ENCODE measurements at regions not wholly inside any gene's neighbourhood (a gene's known extent, or its start where the extent isn't known, plus 50 kb on each side); places are given as distances from the start of the nearest gene placed in this dataset.
"Not testable (repeated sequence)": the region's sequence is repeated elsewhere in the genome, so short reads cannot be mapped to it uniquely, and the experiment has no call there.

GRCh38 chr1:4210043-4210442 lies 310.0 kb upstream of the C1orf174 start:
- DNase-seq (ENCODE audit: low read depth in 2 of 3, low spot score in 2 of 3), result no peak

- no peak for DNase-seq (ENCODE audit: low read depth in 2 of 3, low spot score in 2 of 3)
These were observed 312.7 kb upstream of the C1orf174 start for GRCh38 chr1:4212796-4213195.

- DNase-seq (ENCODE audit: low read depth in 2 of 3, low spot score in 2 of 3), result no peak
These were observed 313.4 kb upstream of the C1orf174 start for GRCh38 chr1:4213366-4213973.

GRCh38 chr1:4214826-4215225 lies 314.8 kb upstream of the C1orf174 start:
- no peak for DNase-seq (ENCODE audit: low read depth in 2 of 3, low spot score in 2 of 3)

GRCh38 chr1:4215391-4215790 lies 315.3 kb upstream of the C1orf174 start:
- no peak for DNase-seq (ENCODE audit: low read depth in 2 of 3, low spot score in 2 of 3)

GRCh38 chr1:4216231-4216630 lies 316.2 kb upstream of the C1orf174 start:
- no peak for DNase-seq (ENCODE audit: low read depth in 2 of 3, low spot score in 2 of 3)

GRCh38 chr1:4218619-4219018 lies 318.5 kb upstream of the C1orf174 start:
- no peak for DNase-seq (ENCODE audit: low read depth in 2 of 3, low spot score in 2 of 3)

GRCh38 chr1:4219111-4219510 lies 319.0 kb upstream of the C1orf174 start:
- DNase-seq (ENCODE audit: low read depth in 2 of 3, low spot score in 2 of 3), result no peak

- no peak for DNase-seq (ENCODE audit: low read depth in 2 of 3, low spot score in 2 of 3)
These were observed 319.8 kb upstream of the C1orf174 start for GRCh38 chr1:4219826-4220225.

- DNase-seq (ENCODE audit: low read depth in 2 of 3, low spot score in 2 of 3), result no peak
These were observed 320.3 kb upstream of the C1orf174 start for GRCh38 chr1:4220362-4220761.

- no peak for DNase-seq (ENCODE audit: low read depth in 2 of 3, low spot score in 2 of 3)
These were observed 321.0 kb upstream of the C1orf174 start for GRCh38 chr1:4221107-4221506.

- DNase-seq (ENCODE audit: low read depth in 2 of 3, low spot score in 2 of 3), result no peak
These were observed 324.8 kb upstream of the C1orf174 start for GRCh38 chr1:4224684-4225467.

- no peak for DNase-seq (ENCODE audit: low read depth in 2 of 3, low spot score in 2 of 3)
These were observed 327.9 kb upstream of the C1orf174 start for GRCh38 chr1:4227986-4228385.

- no peak for DNase-seq (ENCODE audit: low read depth in 2 of 3, low spot score in 2 of 3)
These were observed 353.9 kb upstream of the C1orf174 start for GRCh38 chr1:4253935-4254334.

- DNase-seq (ENCODE audit: low read depth in 2 of 3, low spot score in 2 of 3), result no peak
These were observed 356.3 kb upstream of the C1orf174 start for GRCh38 chr1:4256351-4256750.

- DNase-seq (ENCODE audit: low read depth in 2 of 3, low spot score in 2 of 3), result not testable (repeated sequence)
These were observed 358.2 kb upstream of the C1orf174 start for GRCh38 chr1:4258146-4258777.

- no peak for DNase-seq (ENCODE audit: low read depth in 2 of 3, low spot score in 2 of 3)
These were observed 361.3 kb upstream of the C1orf174 start for GRCh38 chr1:4261327-4261726.

- no peak for DNase-seq (ENCODE audit: low read depth in 2 of 3, low spot score in 2 of 3)
These were observed 362.6 kb upstream of the C1orf174 start for GRCh38 chr1:4262665-4263064.

GRCh38 chr1:4263699-4264098 lies 363.6 kb upstream of the C1orf174 start:
- no peak for DNase-seq (ENCODE audit: low read depth in 2 of 3, low spot score in 2 of 3)

GRCh38 chr1:4265836-4266235 lies 365.8 kb upstream of the C1orf174 start:
- no peak for DNase-seq (ENCODE audit: low read depth in 2 of 3, low spot score in 2 of 3)

GRCh38 chr1:4267381-4268261 lies 367.5 kb upstream of the C1orf174 start:
- DNase-seq (ENCODE audit: low read depth in 2 of 3, low spot score in 2 of 3), result no peak
